ENCODE measurements at regions not wholly inside any gene's neighbourhood (a gene's known extent, or its start where the extent isn't known, plus 50 kb on each side); places are given as distances from the start of the nearest gene placed in this dataset.
"Not testable (repeated sequence)": the region's sequence is repeated elsewhere in the genome, so short reads cannot be mapped to it uniquely, and the experiment has no call there.

- no peak for TF ChIP-seq CTCF (IDR thresholded peaks at IDR 0.05; ENCODE audit: low read depth, low read length, missing control alignments)
- H3K4me3 ChIP-seq (ENCODE audit: low read depth, low read length) = no peak overlapping the region
- no peak for DNase-seq (ENCODE audit: low read depth)
- in situ Hi-C loops (cut with HindIII; ENCODE audit: low sequenced_read_pairs) = no loop called here
Measured at GRCh38 chr6:159415540-159415939, 246.3 kb downstream of the FNDC1 start.

- no peak overlapping the region for H3K4me3 ChIP-seq (ENCODE audit: low read depth, low read length)
- in situ Hi-C loops (cut with HindIII; ENCODE audit: low sequenced_read_pairs) = no loop called here
- DNase-seq (ENCODE audit: low read depth) = no peak
- no peak for TF ChIP-seq CTCF (IDR thresholded peaks at IDR 0.05; ENCODE audit: low read depth, low read length, missing control alignments)
Measured at GRCh38 chr6:159414711-159415110, 245.5 kb downstream of the FNDC1 start.

GRCh38 chr6:159407211-159407780 lies 238.1 kb downstream of the FNDC1 start:
- H3K4me3 ChIP-seq (ENCODE audit: low read depth, low read length); DNase-seq (ENCODE audit: low read depth); in situ Hi-C loops (cut with HindIII; ENCODE audit: low sequenced_read_pairs): not testable (repeated sequence)

GRCh38 chr6:159404296-159404695 lies 235.1 kb downstream of the FNDC1 start:
- no peak overlapping the region for H3K4me3 ChIP-seq (ENCODE audit: low read depth, low read length)
- in situ Hi-C loops (cut with HindIII; ENCODE audit: low sequenced_read_pairs) = no loop called here
- no peak for DNase-seq (ENCODE audit: low read depth)
- TF ChIP-seq CTCF (IDR thresholded peaks at IDR 0.05; ENCODE audit: low read depth, low read length, missing control alignments) = no peak

- in situ Hi-C loops (cut with HindIII; ENCODE audit: low sequenced_read_pairs) = no loop called here
- no peak overlapping the region for H3K4me3 ChIP-seq (ENCODE audit: low read depth, low read length)
- no peak for TF ChIP-seq CTCF (IDR thresholded peaks at IDR 0.05; ENCODE audit: low read depth, low read length, missing control alignments)
- DNase-seq (ENCODE audit: low read depth) = no peak
Measured at GRCh38 chr6:159400826-159401225, 231.6 kb downstream of the FNDC1 start.

- TF ChIP-seq CTCF (IDR thresholded peaks at IDR 0.05; ENCODE audit: low read depth, low read length, missing control alignments) = no peak
- in situ Hi-C loops (cut with HindIII; ENCODE audit: low sequenced_read_pairs) = no loop called here
- no peak for DNase-seq (ENCODE audit: low read depth)
- H3K4me3 ChIP-seq (ENCODE audit: low read depth, low read length) = no peak overlapping the region
Measured at GRCh38 chr6:159399751-159400221, 230.6 kb downstream of the FNDC1 start.

- in situ Hi-C loops (cut with HindIII; ENCODE audit: low sequenced_read_pairs) = no loop called here
- no peak for TF ChIP-seq CTCF (IDR thresholded peaks at IDR 0.05; ENCODE audit: low read depth, low read length, missing control alignments)
- no peak overlapping the region for H3K4me3 ChIP-seq (ENCODE audit: low read depth, low read length)
- no peak for DNase-seq (ENCODE audit: low read depth)
Measured at GRCh38 chr6:159398633-159399032, 229.4 kb downstream of the FNDC1 start.

All from astrocyte of the cerebellum (primary cell).